ENCODE measurements at regions not wholly inside any gene's neighbourhood (a gene's known extent, or its start where the extent isn't known, plus 50 kb on each side); places are given as distances from the start of the nearest gene placed in this dataset.

DNA sequence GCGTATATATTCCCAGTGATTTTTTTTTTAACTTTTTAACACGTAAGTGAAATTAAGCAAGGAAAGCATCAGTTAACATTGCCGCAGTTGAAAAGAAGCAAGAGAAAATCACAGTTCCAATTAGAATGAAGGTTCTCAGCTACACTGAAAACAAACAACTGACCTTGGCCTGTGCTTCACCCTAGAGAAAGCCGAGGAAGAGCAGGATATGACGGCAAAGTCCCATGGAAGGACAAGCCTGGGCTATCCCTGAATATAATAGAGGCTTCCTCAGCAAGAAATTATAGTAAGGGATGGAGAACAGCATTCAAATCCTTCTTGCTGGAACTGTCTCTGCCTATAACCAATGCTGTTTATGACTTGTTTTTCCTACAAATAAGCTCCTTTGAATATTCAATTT, 83.0 kb upstream of the INHBA start:
- DNase-seq (ENCODE audit: low spot score) (no peak), ATAC-seq (no peak), FAIRE-seq (no peak)
- Histone ChIP-seq H3K4me3 (replicated peaks in 1 of 3; ENCODE audit: insufficient read depth in 1 of 3, low read depth in 2 of 3, low read length in 3 of 3) (no peak overlapping the region), H3K4me1 (ENCODE audit: insufficient read depth, low read length) (no peaks in the 10 kb centered on the region), H3K27ac (ENCODE audit: extremely low read length, insufficient read depth, low read length) (no peak overlapping the region), H3K36me3 (replicated peaks in 1 of 2; ENCODE audit: control insufficient read depth in 1 of 2, insufficient read depth in 2 of 2, low read length in 2 of 2) (no peaks in the 10 kb centered on the region), H3K4me2 (ENCODE audit: low read depth, low read length) (no peak overlapping the region), H3K9me3 (ENCODE audit: low read length) (no peaks in the 10 kb centered on the region), H4K20me1 (ENCODE audit: insufficient read depth, low read length) (no peaks in the 10 kb centered on the region), H3K27me3 (ENCODE audit: control insufficient read depth in 1 of 2, insufficient read depth in 2 of 2, low read length in 2 of 2) (no peaks in the 10 kb centered on the region), H2AFZ (ENCODE audit: low read length) (no peak overlapping the region), H3K79me2 (ENCODE audit: insufficient read depth, low read length) (no peaks in the 10 kb centered on the region), H3K9ac (ENCODE audit: insufficient read depth, low read depth, low read length) (no peak overlapping the region)
- ChIA-PET CTCF (ENCODE audit: low intra/inter-chr PET ratio, low total read pairs) (no interaction called here), POLR2A (no interaction called here)
- intact Hi-C loops (cut with micrococcal nuclease; ENCODE audit: unreplicated experiment): no loop called here
- BruUV-seq (replicated peaks): no TSS peak
- in situ Hi-C loops (cut with HindIII; ENCODE audit: extremely low pct_ligation_motif_present, low pct_unique_long_range_greater_than_20kb): no loop called here
- WGBS (ENCODE audit: low lambda C conversion rate): 45% methylated on average over 5 of the region's 5 CpGs
- TF ChIP-seq, protein P1, sequence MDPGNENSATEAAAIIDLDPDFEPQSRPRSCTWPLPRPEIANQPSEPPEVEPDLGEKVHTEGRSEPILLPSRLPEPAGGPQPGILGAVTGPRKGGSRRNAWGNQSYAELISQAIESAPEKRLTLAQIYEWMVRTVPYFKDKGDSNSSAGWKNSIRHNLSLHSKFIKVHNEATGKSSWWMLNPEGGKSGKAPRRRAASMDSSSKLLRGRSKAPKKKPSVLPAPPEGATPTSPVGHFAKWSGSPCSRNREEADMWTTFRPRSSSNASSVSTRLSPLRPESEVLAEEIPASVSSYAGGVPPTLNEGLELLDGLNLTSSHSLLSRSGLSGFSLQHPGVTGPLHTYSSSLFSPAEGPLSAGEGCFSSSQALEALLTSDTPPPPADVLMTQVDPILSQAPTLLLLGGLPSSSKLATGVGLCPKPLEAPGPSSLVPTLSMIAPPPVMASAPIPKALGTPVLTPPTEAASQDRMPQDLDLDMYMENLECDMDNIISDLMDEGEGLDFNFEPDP (CRISPR knock-in tag; conservative IDR thresholded peaks at IDR 0.05): no peak
- TF ChIP-seq ZNF737 (CRISPR knock-in tag; IDR thresholded peaks at IDR 0.05; ENCODE audit: borderline replicate concordance) (no peak), ZNF264 (CRISPR knock-in tag; IDR thresholded peaks at IDR 0.05) (no peak), PLRG1 (conservative IDR thresholded peaks at IDR 0.05) (no peak), JUNB (CRISPR knock-in tag; IDR thresholded peaks at IDR 0.05; ENCODE audit: borderline replicate concordance) (no peak), MIER3 (CRISPR knock-in tag; IDR thresholded peaks at IDR 0.05; ENCODE audit: borderline replicate concordance) (no peak), ZNF772 (CRISPR knock-in tag; IDR thresholded peaks at IDR 0.05) (no peak), SP140L (CRISPR knock-in tag; IDR thresholded peaks at IDR 0.05; ENCODE audit: borderline replicate concordance) (no peak)

DNA sequence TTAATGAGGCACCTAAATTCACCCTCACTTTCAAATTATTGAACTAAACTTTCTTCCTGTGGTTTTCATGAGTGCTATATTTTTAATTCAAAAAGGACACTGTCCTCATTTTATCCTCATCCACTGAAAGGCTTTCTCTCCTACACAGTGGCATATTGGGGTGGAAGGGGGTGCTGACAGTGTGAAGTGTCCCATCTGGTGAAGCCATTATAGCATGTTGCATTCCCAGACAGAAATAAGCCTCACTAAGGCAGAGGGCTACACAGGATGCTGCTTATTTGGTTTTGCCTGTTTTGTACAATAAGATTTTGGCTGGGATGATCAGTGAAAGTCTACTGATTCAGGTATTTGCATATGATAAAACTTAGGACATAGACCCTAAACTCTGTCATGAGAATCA, 82.4 kb upstream of the INHBA start:
- in situ Hi-C loops (cut with HindIII; ENCODE audit: extremely low pct_ligation_motif_present, low pct_unique_long_range_greater_than_20kb): no loop called here
- intact Hi-C loops (cut with micrococcal nuclease; ENCODE audit: unreplicated experiment): no loop called here
- no peak for TF ChIP-seq MEIS1 (CRISPR knock-in tag; IDR thresholded peaks at IDR 0.05; ENCODE audit: borderline replicate concordance)
- TF ChIP-seq CHCHD3 (CRISPR knock-in tag; IDR thresholded peaks at IDR 0.05): no peak
- TF ChIP-seq, protein P2, sequence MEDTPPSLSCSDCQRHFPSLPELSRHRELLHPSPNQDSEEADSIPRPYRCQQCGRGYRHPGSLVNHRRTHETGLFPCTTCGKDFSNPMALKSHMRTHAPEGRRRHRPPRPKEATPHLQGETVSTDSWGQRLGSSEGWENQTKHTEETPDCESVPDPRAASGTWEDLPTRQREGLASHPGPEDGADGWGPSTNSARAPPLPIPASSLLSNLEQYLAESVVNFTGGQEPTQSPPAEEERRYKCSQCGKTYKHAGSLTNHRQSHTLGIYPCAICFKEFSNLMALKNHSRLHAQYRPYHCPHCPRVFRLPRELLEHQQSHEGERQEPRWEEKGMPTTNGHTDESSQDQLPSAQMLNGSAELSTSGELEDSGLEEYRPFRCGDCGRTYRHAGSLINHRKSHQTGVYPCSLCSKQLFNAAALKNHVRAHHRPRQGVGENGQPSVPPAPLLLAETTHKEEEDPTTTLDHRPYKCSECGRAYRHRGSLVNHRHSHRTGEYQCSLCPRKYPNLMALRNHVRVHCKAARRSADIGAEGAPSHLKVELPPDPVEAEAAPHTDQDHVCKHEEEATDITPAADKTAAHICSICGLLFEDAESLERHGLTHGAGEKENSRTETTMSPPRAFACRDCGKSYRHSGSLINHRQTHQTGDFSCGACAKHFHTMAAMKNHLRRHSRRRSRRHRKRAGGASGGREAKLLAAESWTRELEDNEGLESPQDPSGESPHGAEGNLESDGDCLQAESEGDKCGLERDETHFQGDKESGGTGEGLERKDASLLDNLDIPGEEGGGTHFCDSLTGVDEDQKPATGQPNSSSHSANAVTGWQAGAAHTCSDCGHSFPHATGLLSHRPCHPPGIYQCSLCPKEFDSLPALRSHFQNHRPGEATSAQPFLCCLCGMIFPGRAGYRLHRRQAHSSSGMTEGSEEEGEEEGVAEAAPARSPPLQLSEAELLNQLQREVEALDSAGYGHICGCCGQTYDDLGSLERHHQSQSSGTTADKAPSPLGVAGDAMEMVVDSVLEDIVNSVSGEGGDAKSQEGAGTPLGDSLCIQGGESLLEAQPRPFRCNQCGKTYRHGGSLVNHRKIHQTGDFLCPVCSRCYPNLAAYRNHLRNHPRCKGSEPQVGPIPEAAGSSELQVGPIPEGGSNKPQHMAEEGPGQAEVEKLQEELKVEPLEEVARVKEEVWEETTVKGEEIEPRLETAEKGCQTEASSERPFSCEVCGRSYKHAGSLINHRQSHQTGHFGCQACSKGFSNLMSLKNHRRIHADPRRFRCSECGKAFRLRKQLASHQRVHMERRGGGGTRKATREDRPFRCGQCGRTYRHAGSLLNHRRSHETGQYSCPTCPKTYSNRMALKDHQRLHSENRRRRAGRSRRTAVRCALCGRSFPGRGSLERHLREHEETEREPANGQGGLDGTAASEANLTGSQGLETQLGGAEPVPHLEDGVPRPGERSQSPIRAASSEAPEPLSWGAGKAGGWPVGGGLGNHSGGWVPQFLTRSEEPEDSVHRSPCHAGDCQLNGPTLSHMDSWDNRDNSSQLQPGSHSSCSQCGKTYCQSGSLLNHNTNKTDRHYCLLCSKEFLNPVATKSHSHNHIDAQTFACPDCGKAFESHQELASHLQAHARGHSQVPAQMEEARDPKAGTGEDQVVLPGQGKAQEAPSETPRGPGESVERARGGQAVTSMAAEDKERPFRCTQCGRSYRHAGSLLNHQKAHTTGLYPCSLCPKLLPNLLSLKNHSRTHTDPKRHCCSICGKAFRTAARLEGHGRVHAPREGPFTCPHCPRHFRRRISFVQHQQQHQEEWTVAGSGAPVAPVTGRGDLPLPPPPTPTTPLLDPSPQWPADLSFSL (CRISPR knock-in tag; IDR thresholded peaks at IDR 0.05): no peak

More for the DNA sequence above, 82.4 kb upstream of the INHBA start:
- DNase-seq (ENCODE audit: low spot score): no peak
- no peaks in the 10 kb centered on the region for H4K20me1 ChIP-seq (ENCODE audit: insufficient read depth, low read length)
- H3K4me1 ChIP-seq (ENCODE audit: insufficient read depth, low read length): no peaks in the 10 kb centered on the region
- H3K9ac ChIP-seq (ENCODE audit: insufficient read depth, low read depth, low read length): no peak overlapping the region
- H3K27me3 ChIP-seq (ENCODE audit: control insufficient read depth in 1 of 2, insufficient read depth in 2 of 2, low read length in 2 of 2): no peaks in the 10 kb centered on the region
- H3K4me3 ChIP-seq (replicated peaks in 1 of 3; ENCODE audit: insufficient read depth in 1 of 3, low read depth in 2 of 3, low read length in 3 of 3): no peak overlapping the region
- no peak overlapping the region for H2AFZ ChIP-seq (ENCODE audit: low read length)
- no peaks in the 10 kb centered on the region for H3K9me3 ChIP-seq (ENCODE audit: low read length)
- POLR2A ChIA-PET: no interaction called here
- no peak overlapping the region for H3K27ac ChIP-seq (ENCODE audit: extremely low read length, insufficient read depth, low read length)
- no peak overlapping the region for H3K4me2 ChIP-seq (ENCODE audit: low read depth, low read length)
- CTCF ChIA-PET (ENCODE audit: low intra/inter-chr PET ratio, low total read pairs): no interaction called here
- FAIRE-seq: no peak
- H3K79me2 ChIP-seq (ENCODE audit: insufficient read depth, low read length): no peaks in the 10 kb centered on the region
- ATAC-seq: no peak
- no TSS peak for BruUV-seq (replicated peaks)
- H3K36me3 ChIP-seq (replicated peaks in 1 of 2; ENCODE audit: control insufficient read depth in 1 of 2, insufficient read depth in 2 of 2, low read length in 2 of 2): no peaks in the 10 kb centered on the region

Data from HepG2 (cell line).